ENCODE measurements at regions not wholly inside any gene's neighbourhood (a gene's known extent, or its start where the extent isn't known, plus 50 kb on each side); places are given as distances from the start of the nearest gene placed in this dataset.

DNA sequence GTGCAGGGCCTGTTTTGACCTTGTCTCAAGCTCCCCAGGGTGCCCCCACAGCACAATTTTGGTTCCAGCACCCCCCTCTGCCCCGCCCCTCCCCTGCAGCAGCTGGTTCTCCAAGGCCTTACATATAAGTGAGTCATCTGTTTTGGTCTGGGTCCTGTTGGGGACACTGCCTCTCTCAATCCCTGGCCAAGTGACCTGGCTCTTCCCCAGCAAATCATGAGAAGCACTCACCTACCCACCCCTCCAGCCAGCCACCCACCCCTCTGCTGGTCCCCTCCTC lies 90.5 kb downstream of the INHBB start:
- H4K20me1 ChIP-seq (ENCODE audit: insufficient read depth, low read length), result 0 out of 2 replicates have a peak, but pooled peaks cover 3% of the 10 kb centered on the region
- DNase-seq (ENCODE audit: low spot score) (no peak), FAIRE-seq (no peak), ATAC-seq (no peak)
- 7% methylated on average over 1 of the region's 1 CpG for WGBS (ENCODE audit: low lambda C conversion rate)
- ChIA-PET POLR2A (interaction anchor here (1.7 kb wide), 1 partner anchor 30 kb away, joined by 12 read pairs; no protein-coding TSS in a partner anchor), CTCF (ENCODE audit: low intra/inter-chr PET ratio, low total read pairs) (interaction anchor here (1.3 to 3.5 kb wide), 4 partner anchors 37 to 244 kb away, joined by 4 to 39 read pairs (median 8); no protein-coding TSS in a partner anchor)
- no peak overlapping the region for H2AFZ ChIP-seq (ENCODE audit: low read length)
- TF ChIP-seq SNAI1 (CRISPR knock-in tag; IDR thresholded peaks at IDR 0.05; ENCODE audit: borderline replicate concordance) (no peak), CREM (IDR thresholded peaks at IDR 0.05) (no peak), CREM (CRISPR knock-in tag; IDR thresholded peaks at IDR 0.05) (no peak), HNRNPK (IDR thresholded peaks at IDR 0.05; ENCODE audit: low read depth, low read length, poor library complexity, severe bottlenecking) (no peak), ZNF350 (CRISPR knock-in tag; IDR thresholded peaks at IDR 0.05; ENCODE audit: borderline replicate concordance, low read depth) (no peak), ISL2 (CRISPR knock-in tag; IDR thresholded peaks at IDR 0.05) (no peak), SOX13 (IDR thresholded peaks at IDR 0.05) (no peak), SOX13 (CRISPR knock-in tag; conservative IDR thresholded peaks at IDR 0.05 in 1 of 2, IDR thresholded peaks at IDR 0.05 in 1 of 2) (no peak), GTF3A (CRISPR knock-in tag; conservative IDR thresholded peaks at IDR 0.05) (no peak), EEA1 (CRISPR knock-in tag; IDR thresholded peaks at IDR 0.05; ENCODE audit: borderline replicate concordance) (no peak), ZNF572 (CRISPR knock-in tag; IDR thresholded peaks at IDR 0.05) (no peak), MYNN (CRISPR knock-in tag; IDR thresholded peaks at IDR 0.05; ENCODE audit: low read depth) (no peak), ZEB1 (IDR thresholded peaks at IDR 0.05; ENCODE audit: insufficient replicate concordance, low read depth) (no peak), KDM4B (CRISPR knock-in tag; IDR thresholded peaks at IDR 0.05) (no peak), MBNL3 (CRISPR knock-in tag; conservative IDR thresholded peaks at IDR 0.05) (no peak), ATF1 (CRISPR knock-in tag; IDR thresholded peaks at IDR 0.05) (no peak), RFX1 (IDR thresholded peaks at IDR 0.05) (no peak)
- peaks cover 20% of the 10 kb centered on the region for H3K4me1 ChIP-seq (ENCODE audit: insufficient read depth, low read length)
- H3K27me3 ChIP-seq (ENCODE audit: control insufficient read depth in 1 of 2, insufficient read depth in 2 of 2, low read length in 2 of 2), result peaks cover 26 to 81% of the 10 kb centered on the region in 2 experiments
- H3K9me3 ChIP-seq (ENCODE audit: low read length), result no peaks in the 10 kb centered on the region
- no TSS peak for BruUV-seq (replicated peaks)
- no peak overlapping the region for H3K27ac ChIP-seq (ENCODE audit: extremely low read length, insufficient read depth, low read length)
- no peak overlapping the region for H3K4me2 ChIP-seq (ENCODE audit: low read depth, low read length)
- no peak overlapping the region for H3K9ac ChIP-seq (ENCODE audit: insufficient read depth, low read depth, low read length)
- no peaks in the 10 kb centered on the region for H3K36me3 ChIP-seq (replicated peaks in 1 of 2; ENCODE audit: control insufficient read depth in 1 of 2, insufficient read depth in 2 of 2, low read length in 2 of 2)
- in situ Hi-C loops (cut with HindIII; ENCODE audit: extremely low pct_ligation_motif_present, low pct_unique_long_range_greater_than_20kb), result loop anchor here (5.0 kb wide), 1 partner anchor 94 kb away; no protein-coding TSS in a partner anchor
- H3K4me3 ChIP-seq (replicated peaks in 1 of 3; ENCODE audit: insufficient read depth in 1 of 3, low read depth in 2 of 3, low read length in 3 of 3), result no peak overlapping the region
- no peaks in the 10 kb centered on the region for H3K79me2 ChIP-seq (ENCODE audit: insufficient read depth, low read length)
- intact Hi-C loops (cut with micrococcal nuclease; ENCODE audit: unreplicated experiment), result loop anchor here (2.0 kb wide), 2 partner anchors 38 to 84 kb away; no protein-coding TSS in a partner anchor
